GM12892 (cell line): ENCODE measurements at regions not wholly inside any gene's neighbourhood (a gene's known extent, or its start where the extent isn't known, plus 50 kb on each side); places are given as distances from the start of the nearest gene placed in this dataset.
"Not testable (repeated sequence)": the region's sequence is repeated elsewhere in the genome, so short reads cannot be mapped to it uniquely, and the experiment has no call there.

Source experiments
- DNase-seq: peaks from one replicate; pipeline ENCODE4 v3.0.0; 2011; ENCODE audit not compliant: insufficient read length
- FAIRE-seq: peaks from 2 replicates; lab custom pipeline; 2011; peaks lifted over from hg19 to GRCh38; lab: Jason Lieb, UNC
- POLR2A ChIP-seq: IDR thresholded peaks from 2 replicates; pipeline ENCODE4 v1.6.1; 2011; ENCODE audit warnings: low read depth, low read length, control low read depth
- POLR2AphosphoS5 ChIP-seq: IDR thresholded peaks from 2 replicates; pipeline ENCODE4 v1.6.1; 2011; ENCODE audit warnings: low read depth, low read length, control low read depth
- TAF1 ChIP-seq: IDR thresholded peaks from 2 replicates; pipeline ENCODE4 v1.6.1; 2011; ENCODE audit warnings: low read depth, mild to moderate bottlenecking, control low read depth, low read length, borderline replicate concordance

DNA sequence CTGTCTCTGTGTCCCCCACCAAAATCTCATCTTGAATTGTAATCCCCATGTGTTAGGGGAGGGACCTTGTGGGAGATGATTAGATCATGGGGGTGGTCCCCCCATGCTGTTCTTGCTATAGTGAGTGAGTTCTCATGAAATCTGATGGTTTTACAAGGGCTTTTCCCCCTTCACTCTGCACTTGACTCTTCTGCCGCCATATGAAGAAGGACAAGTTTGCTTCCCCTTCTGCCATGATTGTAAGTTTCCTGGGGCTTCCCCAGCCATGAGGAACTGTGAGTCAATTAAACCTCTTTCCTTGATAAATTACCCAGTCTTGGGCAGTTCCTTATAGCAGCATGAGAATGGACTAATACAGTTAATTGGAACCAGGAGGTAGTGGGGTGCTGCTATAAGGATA, 137.1 kb upstream of the RAB4A start:
- TF ChIP-seq POLR2A (no peak), TAF1 (no peak), POLR2AphosphoS5 (no peak)
- FAIRE-seq = no peak

DNA sequence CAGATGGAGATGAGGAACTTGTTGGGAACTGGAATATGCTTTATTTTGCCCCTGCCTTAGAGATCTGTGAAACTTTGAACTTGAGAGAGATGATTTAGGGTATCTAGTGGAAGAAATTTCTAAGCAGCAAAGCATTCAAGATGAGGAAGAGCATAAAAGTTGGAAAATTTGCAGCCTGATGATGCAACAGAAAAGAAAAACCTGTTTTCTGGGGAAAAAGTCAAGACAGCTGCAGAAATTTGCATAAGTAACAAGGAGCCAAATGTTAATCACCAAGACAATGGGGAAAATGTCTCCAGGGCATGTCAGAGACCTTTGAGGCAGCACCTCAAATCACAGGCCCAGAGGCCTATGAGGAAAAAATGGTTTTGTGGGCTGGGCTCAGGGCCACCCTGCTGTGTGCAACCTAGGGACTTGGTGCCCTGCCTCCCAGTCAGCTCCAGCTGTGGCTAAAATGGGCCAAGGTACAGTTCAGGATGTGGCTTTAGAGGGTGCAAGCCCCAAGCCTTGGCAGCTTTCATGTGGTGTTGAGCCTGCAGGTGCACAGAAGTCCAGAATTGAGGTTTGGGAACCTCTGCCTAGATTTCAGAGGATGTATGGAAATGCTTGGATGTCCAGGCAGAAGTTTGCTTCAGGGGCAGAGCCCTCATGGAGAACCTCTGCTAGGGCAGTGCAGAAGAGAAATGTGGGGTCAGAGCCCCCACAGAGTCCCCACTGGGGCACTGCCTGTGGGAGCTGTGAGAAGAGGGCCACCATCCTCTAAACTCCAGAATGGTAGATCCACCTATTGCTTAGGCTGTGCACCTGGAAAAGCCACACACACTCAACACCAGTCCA, 136.3 kb upstream of the RAB4A start:
- not testable (repeated sequence) for DNase-seq, FAIRE-seq

More for the DNA sequence above, 137.1 kb upstream of the RAB4A start:
- no peak for DNase-seq

DNA sequence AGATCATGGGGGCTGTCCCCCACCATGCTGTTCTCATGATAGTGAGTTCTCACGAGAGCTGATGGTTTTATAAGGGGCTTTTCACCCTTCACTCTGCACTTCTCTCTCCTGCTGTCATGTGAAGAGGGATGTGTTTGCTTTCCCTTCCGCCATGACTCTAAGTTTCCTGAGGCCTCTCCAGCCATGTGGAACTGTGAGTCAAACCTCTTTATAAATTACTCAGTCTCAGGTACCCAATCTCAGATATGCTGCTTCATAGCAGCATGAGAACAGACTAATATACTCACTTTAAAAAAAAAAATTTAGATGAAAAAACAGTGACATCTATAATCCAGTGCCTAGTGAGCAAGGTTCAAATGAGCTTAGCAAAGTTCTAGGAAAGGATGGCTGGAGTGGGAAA, 135.1 kb upstream of the RAB4A start:
- no peak for TF ChIP-seq POLR2A
- TF ChIP-seq TAF1 = no peak
- no peak for TF ChIP-seq POLR2AphosphoS5
- DNase-seq (no peak), FAIRE-seq (no peak)

DNA sequence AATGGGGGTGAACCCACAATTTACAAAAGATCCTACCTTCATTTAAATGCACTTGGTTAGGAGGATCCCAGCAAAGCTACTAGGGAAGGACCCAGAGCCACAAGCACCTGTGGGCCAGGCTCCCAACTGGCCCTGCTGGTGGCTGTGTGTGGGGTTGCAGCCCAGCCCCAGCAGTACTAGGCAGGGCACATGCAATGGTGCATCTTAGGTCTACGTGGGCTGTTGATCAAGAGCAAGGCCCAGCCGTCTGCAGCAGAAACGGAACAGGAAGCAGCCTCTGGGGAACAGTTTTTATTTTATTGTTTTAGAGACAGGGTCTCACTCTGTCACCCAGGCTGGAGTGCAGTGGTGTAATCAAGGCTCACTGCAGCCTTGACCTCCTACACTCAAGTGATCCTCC, 134.1 kb upstream of the RAB4A start:
- FAIRE-seq = no peak
- no peak for TF ChIP-seq POLR2AphosphoS5
- TF ChIP-seq TAF1 = no peak
- TF ChIP-seq POLR2A = no peak
- DNase-seq = no peak

DNA sequence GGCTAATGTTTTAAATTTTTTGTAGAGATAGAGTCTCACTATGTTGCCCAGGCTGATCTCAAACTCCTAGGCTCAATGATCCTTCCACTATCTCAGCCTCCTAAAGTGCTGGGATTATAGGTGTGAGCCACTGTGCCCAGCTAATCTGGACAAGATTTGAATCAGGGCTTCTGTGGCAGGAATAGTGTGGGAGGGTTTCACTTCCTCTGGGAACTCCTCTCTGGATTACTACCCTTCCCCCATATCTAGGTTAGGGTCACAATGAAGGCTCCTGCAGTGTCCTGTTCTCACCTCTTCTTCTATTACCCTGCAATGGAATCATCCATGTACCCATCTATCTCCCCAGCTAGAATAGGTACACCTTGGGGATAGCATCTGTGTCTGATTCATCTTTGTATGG, 133.6 kb upstream of the RAB4A start:
- TF ChIP-seq POLR2AphosphoS5 = no peak
- no peak for TF ChIP-seq POLR2A
- no peak for TF ChIP-seq TAF1
- FAIRE-seq (no peak), DNase-seq (no peak)

DNA sequence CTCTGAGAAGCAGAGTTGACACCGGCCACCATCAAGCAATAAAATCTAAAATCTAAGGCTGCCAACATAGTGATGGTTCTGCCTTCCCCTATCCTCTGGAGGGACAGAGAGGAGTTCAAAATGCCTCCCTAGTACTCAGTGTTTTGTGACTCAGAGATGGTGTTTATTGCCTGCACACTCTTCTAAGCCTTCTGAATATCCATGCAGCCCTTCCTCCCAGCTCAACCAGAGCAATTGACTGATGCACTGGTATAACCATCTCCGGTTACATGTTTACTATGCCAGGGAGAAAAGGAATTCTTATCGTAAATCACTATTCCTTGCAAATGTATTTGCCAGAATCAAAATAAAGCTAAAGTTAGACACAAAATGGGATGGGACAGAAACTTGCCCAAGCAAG, 132.9 kb upstream of the RAB4A start:
- DNase-seq (no peak), FAIRE-seq (no peak)
- no peak for TF ChIP-seq POLR2A
- no peak for TF ChIP-seq TAF1
- no peak for TF ChIP-seq POLR2AphosphoS5

DNA sequence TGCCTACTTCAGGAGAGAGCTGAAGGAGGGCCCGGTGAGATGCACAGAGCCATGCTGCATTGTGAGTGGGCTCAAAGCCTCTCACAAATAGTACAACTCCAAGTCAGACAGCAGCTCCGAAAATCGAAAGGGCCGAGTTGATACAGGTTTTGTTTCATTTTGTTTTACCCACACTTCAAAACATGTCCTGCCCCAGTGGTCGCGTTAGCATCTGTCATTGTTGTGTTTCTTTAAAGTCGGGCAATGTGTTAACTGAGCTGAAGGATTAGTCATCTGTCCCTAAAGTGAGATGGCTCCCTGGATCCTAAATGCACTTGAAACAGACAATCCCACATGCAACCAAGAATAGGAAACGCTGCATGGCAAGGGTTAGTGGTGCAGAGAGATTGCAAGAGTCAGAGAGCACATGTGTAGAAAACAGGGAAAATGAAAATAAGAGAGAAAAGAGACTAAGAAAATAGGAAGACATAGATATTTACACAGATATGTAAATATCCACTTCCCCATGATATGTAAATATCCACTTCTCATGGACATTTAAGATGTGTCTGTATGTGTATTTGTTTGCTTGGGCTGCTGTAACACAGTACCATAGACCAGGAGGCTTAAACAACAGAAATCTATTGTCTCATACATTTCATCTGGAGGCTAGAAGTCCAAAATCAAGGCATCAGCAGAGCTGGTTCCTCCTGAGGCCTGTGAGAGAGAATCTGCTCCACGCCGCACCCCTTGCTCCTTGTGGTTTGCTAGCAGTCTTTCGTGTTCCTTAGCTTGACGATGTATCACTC, 131.4 kb upstream of the RAB4A start:
- FAIRE-seq (peak; percentile 79), DNase-seq (no peak)
- TF ChIP-seq POLR2A (no peak), POLR2AphosphoS5 (no peak), TAF1 (no peak)

DNA sequence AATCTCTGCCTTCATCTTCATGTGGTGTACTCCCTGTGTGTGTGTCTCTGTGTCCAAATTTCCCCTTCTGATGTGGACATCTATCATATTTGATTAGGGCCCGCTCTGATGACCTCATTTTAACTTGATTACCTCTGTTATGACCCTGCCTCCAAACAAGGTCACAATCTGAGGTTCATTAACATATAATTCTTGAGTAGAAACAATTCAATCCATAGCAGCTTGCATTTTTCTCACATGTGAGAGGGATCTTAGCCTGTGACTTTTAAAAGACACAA, 130.9 kb upstream of the RAB4A start:
- DNase-seq (no peak), FAIRE-seq (no peak)
- no peak for TF ChIP-seq TAF1
- TF ChIP-seq POLR2AphosphoS5 = no peak
- no peak for TF ChIP-seq POLR2A

DNA sequence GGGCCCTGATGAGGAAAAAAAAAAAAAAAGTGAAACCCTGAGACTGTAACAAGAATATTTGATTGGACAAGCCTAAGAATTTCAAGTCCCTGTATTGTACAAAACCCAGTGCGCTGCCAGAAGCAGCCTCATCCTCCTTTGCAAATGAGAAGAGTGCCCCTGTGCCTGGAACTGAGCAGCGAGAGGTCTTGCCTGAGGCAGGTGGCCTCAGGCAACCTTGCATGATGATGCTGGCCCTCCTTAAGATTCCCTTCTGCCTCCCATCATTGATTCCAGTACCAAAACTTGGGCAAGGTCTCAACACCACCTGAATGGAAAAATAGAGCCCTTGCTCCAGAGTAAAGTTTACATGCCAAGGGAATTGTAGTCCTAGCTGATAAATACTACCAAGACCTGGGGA, 129.6 kb upstream of the RAB4A start:
- TF ChIP-seq POLR2AphosphoS5 (no peak), POLR2A (no peak), TAF1 (no peak)
- DNase-seq (no peak), FAIRE-seq (no peak)

DNA sequence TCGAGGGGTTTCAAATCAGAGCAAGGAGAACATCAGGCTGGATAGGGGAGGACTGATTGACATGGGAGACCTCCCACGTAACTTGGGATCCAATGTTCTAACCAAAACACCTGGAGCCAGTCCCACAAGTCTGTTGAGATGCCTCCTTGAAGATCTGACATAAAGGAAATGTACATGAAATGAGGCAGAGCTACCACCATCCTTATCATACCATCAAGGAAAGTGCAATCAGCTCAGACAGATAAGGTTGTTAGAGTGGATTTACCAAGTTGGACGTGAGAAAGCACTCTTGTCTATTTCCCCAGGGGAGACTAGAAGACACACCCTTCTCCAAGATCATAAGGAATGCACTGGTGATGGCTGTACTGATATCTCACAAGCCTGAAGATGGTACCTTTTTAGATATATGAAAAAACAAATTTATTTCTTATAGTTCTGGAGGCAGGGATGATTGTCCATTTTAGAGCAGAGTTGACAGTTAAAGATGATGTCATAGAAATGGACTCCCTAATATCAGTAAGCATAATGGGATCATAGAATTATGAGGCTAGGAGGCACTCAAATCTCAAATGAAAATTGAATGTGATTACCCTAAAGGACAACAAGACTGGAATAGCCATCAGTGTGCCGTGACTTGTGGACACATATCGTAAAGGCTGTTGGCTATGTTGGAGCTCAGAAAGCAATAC, 129.1 kb upstream of the RAB4A start:
- FAIRE-seq = peak; percentile 5
- TF ChIP-seq POLR2A (no peak), POLR2AphosphoS5 (no peak), TAF1 (no peak)
- no peak for DNase-seq

DNA sequence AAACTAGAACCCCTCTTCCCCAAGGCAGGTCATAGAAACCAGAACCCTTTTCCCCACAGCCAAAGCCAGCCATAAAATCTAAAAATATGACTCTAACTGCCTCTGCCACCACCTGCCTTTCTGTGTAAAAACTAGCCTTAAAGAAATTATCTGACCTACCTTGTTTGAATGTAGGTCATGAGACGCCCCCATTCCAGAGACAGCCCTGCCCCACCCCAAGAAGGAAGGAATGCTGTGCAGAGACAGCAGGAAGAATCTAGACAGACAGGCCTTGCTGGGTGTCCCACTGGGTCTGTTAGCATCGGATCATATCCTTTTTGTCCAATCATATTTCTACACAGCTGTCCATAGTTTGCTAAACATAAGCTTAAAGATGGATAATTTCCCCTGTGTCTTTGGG, 128.4 kb upstream of the RAB4A start:
- no peak for FAIRE-seq
- no peak for DNase-seq
- TF ChIP-seq TAF1 (no peak), POLR2AphosphoS5 (no peak), POLR2A (no peak)

DNA sequence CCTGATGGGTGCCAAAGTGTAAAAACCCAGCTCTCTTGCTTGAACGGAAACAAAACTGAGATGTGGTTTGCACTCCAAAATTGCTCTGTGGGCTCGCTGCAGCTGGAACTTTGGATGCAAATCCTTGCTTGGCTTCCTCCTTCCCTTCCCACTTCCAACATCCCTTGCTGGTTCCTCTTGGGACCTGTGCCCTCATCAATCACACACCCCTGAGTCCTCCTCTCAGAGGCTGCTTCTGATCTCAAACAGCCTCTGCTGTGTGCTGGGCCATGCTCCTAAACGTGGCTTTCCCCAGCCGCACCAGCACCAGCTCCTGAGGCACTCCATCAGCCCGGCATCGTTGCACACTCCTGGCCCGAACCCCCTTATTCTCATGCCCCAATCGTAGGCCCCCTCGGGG, 124.3 kb upstream of the RAB4A start:
- no peak for FAIRE-seq
- TF ChIP-seq POLR2A (no peak), TAF1 (no peak), POLR2AphosphoS5 (no peak)
- DNase-seq = no peak
